ENCODE measurements at regions not wholly inside any gene's neighbourhood (a gene's known extent, or its start where the extent isn't known, plus 50 kb on each side); places are given as distances from the start of the nearest gene placed in this dataset.

DNA sequence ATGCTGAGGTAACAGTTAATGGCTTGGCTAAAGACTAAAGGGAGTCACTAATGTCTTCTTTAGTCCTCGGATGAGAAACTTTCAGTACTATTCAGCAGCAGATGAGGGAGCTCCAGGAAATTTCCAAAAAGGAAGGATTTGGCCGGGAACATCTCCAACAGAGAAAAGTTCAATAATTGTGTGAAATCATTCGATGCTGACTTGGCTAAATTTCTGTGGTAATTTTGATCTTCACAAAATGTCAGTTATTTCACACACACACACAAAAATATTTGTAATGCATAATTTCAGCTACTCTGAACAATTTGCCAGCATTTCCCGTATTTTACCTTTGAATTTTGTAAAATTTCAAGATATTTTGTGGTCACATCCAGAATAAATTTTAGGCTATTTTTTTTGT lies 462.8 kb upstream of the MDFIC2 start:
- H3K27ac ChIP-seq: no peak overlapping the region
- intact Hi-C loops (cut with DNase I): no loop called here
- H3K4me3 ChIP-seq: no peak overlapping the region
- DNase-seq (no peak), ATAC-seq (no peak)
- no peaks in the 10 kb centered on the region for H3K9me3 ChIP-seq
- 64 to 74% (median 66%) methylated on average over 4 of the region's 4 CpGs for WGBS, 3 donors
- H3K36me3 ChIP-seq (ENCODE audit: insufficient read depth in 1 of 2, low read depth in 1 of 2): no peaks in the 10 kb centered on the region
- H3K27me3 ChIP-seq (ENCODE audit: insufficient read depth in 3 of 3, low read length in 2 of 3): no peaks in the 10 kb centered on the region
- H3K4me1 ChIP-seq: no peaks in the 10 kb centered on the region
- no peak for TF ChIP-seq CTCF (IDR thresholded peaks at IDR 0.05)

- no peaks in the 10 kb centered on the region for H3K27me3 ChIP-seq (ENCODE audit: insufficient read depth in 3 of 3, low read length in 2 of 3)
- no peak for TF ChIP-seq CTCF (IDR thresholded peaks at IDR 0.05)
- DNase-seq (no peak), ATAC-seq (no peak)
- H3K27ac ChIP-seq: no peak overlapping the region
- H3K9me3 ChIP-seq: no peaks in the 10 kb centered on the region
- WGBS, 3 donors: 61 to 70% (median 67%) methylated on average over 1 of the region's 1 CpG
- H3K4me3 ChIP-seq: no peak overlapping the region
- H3K4me1 ChIP-seq: no peaks in the 10 kb centered on the region
- no peaks in the 10 kb centered on the region for H3K36me3 ChIP-seq (ENCODE audit: insufficient read depth in 1 of 2, low read depth in 1 of 2)
- intact Hi-C loops (cut with DNase I): no loop called here
Measured at GRCh38 chr3:70774641-70775040, 462.2 kb upstream of the MDFIC2 start.

- DNase-seq: no peak
- WGBS, 3 donors: 75 to 83% (median 81%) methylated on average over 4 of the region's 4 CpGs
- Histone ChIP-seq H3K36me3 (ENCODE audit: insufficient read depth in 1 of 2, low read depth in 1 of 2) (no peaks in the 10 kb centered on the region), H3K27ac (no peak overlapping the region), H3K4me1 (no peaks in the 10 kb centered on the region), H3K27me3 (ENCODE audit: insufficient read depth in 3 of 3, low read length in 2 of 3) (no peaks in the 10 kb centered on the region), H3K4me3 (no peak overlapping the region), H3K9me3 (no peaks in the 10 kb centered on the region)
- no peak for ATAC-seq
- no peak for TF ChIP-seq CTCF (IDR thresholded peaks at IDR 0.05)
- intact Hi-C loops (cut with DNase I): no loop called here
Measured at GRCh38 chr3:70771426-70772147, 459.1 kb upstream of the MDFIC2 start.

- intact Hi-C loops (cut with DNase I): no loop called here
- ATAC-seq (no peak), DNase-seq (no peak)
- H3K27ac ChIP-seq: no peak overlapping the region
- no peaks in the 10 kb centered on the region for H3K4me1 ChIP-seq
- TF ChIP-seq CTCF (IDR thresholded peaks at IDR 0.05): no peak
- H3K4me3 ChIP-seq: no peak overlapping the region
- whole genome bisulfite sequencing, 3 donors: 50 to 64% (median 62%) methylated on average over 1 of the region's 1 CpG
- no peaks in the 10 kb centered on the region for H3K9me3 ChIP-seq
- H3K27me3 ChIP-seq (ENCODE audit: insufficient read depth in 3 of 3, low read length in 2 of 3): no peaks in the 10 kb centered on the region
- H3K36me3 ChIP-seq (ENCODE audit: insufficient read depth in 1 of 2, low read depth in 1 of 2): no peaks in the 10 kb centered on the region
Measured at GRCh38 chr3:70770650-70771049, 458.2 kb upstream of the MDFIC2 start.

DNA sequence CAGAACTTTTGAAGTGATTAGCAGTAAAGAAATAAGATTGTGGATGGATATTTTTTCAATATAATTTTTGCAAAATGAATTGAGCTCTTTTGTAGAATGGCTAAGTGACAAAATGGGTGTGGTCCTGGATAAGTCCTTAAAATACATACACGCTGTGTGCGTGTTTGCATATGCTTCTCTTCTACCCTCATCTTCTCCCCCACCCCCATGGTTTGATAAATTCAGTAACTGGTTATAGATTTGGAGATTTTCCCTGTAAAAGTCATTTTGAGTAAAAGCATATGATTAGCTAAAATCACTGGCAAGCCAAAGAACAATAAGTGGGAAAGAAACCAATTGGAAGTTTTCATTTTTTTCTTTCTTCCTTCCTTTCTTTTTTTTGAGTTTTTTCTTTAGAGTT lies 453.9 kb upstream of the MDFIC2 start:
- WGBS, 3 donors: 77 to 87% (median 79%) methylated on average over 2 of the region's 2 CpGs
- H3K4me1 ChIP-seq: no peaks in the 10 kb centered on the region
- no peak for ATAC-seq
- intact Hi-C loops (cut with DNase I): no loop called here
- no peak overlapping the region for H3K27ac ChIP-seq
- no peaks in the 10 kb centered on the region for H3K9me3 ChIP-seq
- no peak for TF ChIP-seq CTCF (IDR thresholded peaks at IDR 0.05)
- DNase-seq: no peak
- H3K27me3 ChIP-seq (ENCODE audit: insufficient read depth in 3 of 3, low read length in 2 of 3): no peaks in the 10 kb centered on the region
- H3K4me3 ChIP-seq: no peak overlapping the region
- H3K36me3 ChIP-seq (ENCODE audit: insufficient read depth in 1 of 2, low read depth in 1 of 2): no peaks in the 10 kb centered on the region
